ENCODE measurements at regions not wholly inside any gene's neighbourhood (a gene's known extent, or its start where the extent isn't known, plus 50 kb on each side); places are given as distances from the start of the nearest gene placed in this dataset.
"Not testable (repeated sequence)": the region's sequence is repeated elsewhere in the genome, so short reads cannot be mapped to it uniquely, and the experiment has no call there.

DNA sequence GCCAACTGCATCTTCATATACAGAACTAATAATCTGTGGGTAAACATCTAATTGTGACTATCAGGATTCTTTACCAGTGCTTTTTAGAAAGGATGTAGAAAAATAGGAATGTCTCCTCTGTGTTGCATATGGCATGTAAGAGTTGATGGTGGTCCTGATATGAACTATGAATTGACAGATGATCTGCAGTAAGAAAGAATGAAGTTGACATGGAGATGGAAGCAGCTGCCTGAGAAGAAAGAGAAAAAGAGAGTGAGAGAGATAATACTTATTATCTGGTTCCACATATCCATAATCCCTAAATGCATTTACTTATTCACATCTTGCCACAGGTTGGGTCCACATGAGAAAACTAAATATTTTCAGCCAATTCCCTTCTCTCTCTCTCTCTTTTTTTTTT, 1022.9 kb downstream of the SLC6A15 start:
- Histone ChIP-seq H3K36me3 (ENCODE audit: control insufficient read depth in 3 of 3, insufficient read depth in 3 of 3, low read length in 3 of 3) (no peaks in the 10 kb centered on the region), H3K9me3 (ENCODE audit: control insufficient read depth in 3 of 3, low read length in 3 of 3) (no peaks in the 10 kb centered on the region), H3K27ac (ENCODE audit: low read depth, low read length) (no peak overlapping the region), H3K9ac (ENCODE audit: low read depth in 1 of 3, low read length in 3 of 3) (no peak overlapping the region), H3K4me1 (ENCODE audit: control insufficient read depth in 3 of 3, insufficient read depth in 3 of 3, low read length in 3 of 3) (no peaks in the 10 kb centered on the region), H3K4me3 (ENCODE audit: low read length in 3 of 3) (no peak overlapping the region), H3K27me3 (ENCODE audit: control insufficient read depth in 3 of 3, insufficient read depth in 3 of 3, low read length in 3 of 3) (no peaks in the 10 kb centered on the region)

DNA sequence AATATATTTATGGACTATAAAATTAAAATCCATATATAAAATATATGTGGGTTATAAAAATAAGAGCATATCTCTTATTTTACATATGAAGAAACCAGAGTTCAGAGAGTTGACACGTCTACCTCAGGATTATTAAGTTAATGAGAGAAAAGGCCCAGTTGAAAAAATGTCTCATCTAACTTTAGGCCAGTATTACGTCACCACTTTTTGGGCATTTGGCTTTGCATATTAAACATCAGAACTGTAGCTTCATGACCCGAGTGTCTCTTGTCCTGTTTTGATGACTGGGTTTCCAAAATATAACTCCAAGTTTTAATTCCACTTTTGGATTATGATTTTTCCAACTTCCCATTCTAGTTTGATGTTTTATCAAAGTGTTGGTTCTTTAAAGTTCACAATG, 1026.1 kb downstream of the SLC6A15 start:
- H3K4me1 ChIP-seq (ENCODE audit: control insufficient read depth in 3 of 3, insufficient read depth in 3 of 3, low read length in 3 of 3) = no peaks in the 10 kb centered on the region
- no peaks in the 10 kb centered on the region for H3K9me3 ChIP-seq (ENCODE audit: control insufficient read depth in 3 of 3, low read length in 3 of 3)
- no peak overlapping the region for H3K9ac ChIP-seq (ENCODE audit: low read depth in 1 of 3, low read length in 3 of 3)
- H3K27me3 ChIP-seq (ENCODE audit: control insufficient read depth in 3 of 3, insufficient read depth in 3 of 3, low read length in 3 of 3) = no peaks in the 10 kb centered on the region
- H3K27ac ChIP-seq (ENCODE audit: low read depth, low read length) = no peak overlapping the region
- H3K4me3 ChIP-seq (ENCODE audit: low read length in 3 of 3) = no peak overlapping the region
- no peaks in the 10 kb centered on the region for H3K36me3 ChIP-seq (ENCODE audit: control insufficient read depth in 3 of 3, insufficient read depth in 3 of 3, low read length in 3 of 3)

DNA sequence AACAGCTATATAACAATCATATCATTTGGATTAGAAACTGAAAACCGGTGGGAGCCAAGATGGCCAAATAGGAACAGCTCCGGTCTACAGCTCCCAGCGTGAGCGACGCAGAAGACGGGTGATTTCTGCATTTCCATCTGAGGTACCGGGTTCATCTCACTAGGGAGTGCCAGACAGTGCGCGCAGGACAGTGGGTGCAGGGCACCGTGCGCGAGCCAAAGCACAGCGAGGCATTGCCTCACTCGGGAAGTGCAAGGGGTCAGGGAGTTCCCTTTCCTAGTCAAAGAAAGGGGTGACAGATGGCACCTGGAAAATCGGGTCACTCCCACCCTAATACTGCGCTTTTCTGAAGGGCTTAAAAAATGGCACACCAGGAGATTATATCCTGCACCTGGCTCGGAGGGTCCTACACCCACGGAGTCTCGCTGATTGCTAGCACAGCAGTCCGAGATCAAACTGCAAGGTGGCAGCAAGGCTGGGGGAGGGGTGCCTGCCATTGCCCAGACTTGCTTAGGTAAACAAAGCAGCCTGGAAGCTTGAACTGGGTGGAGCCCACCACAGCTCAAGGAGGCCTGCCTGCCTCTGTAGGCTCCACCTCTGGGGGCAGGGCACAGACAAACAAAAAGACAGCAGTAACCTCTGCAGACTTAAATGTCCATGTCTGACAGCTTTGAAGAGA, 1041.5 kb downstream of the SLC6A15 start:
- H3K36me3 ChIP-seq (ENCODE audit: control insufficient read depth in 3 of 3, insufficient read depth in 3 of 3, low read length in 3 of 3); H3K4me3 ChIP-seq (ENCODE audit: low read length in 3 of 3); H3K4me1 ChIP-seq (ENCODE audit: control insufficient read depth in 3 of 3, insufficient read depth in 3 of 3, low read length in 3 of 3); H3K27me3 ChIP-seq (ENCODE audit: control insufficient read depth in 3 of 3, insufficient read depth in 3 of 3, low read length in 3 of 3); H3K9me3 ChIP-seq (ENCODE audit: control insufficient read depth in 3 of 3, low read length in 3 of 3); H3K9ac ChIP-seq (ENCODE audit: low read depth in 1 of 3, low read length in 3 of 3); H3K27ac ChIP-seq (ENCODE audit: low read depth, low read length): not testable (repeated sequence)

DNA sequence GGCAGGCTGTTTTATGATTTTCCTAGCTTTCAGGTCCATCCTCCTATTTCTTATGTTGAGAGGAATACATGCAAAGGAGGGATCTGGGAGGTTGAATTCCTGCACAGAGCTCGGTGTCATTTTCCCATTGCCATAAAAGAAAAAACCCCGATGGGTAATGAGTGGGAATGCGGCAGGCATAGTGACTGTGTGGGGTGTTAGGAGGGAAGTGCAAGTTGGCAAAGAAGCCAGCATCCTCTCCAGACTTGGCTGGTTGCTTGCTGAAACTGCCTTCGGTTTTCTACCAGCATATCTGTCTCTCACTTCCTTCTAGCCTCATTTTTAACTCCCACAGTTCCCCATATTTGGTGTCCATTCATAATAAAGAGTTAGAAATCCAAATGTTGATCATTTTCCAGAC, 1046.1 kb downstream of the SLC6A15 start:
- Histone ChIP-seq H3K9ac (ENCODE audit: low read depth in 1 of 3, low read length in 3 of 3) (no peak overlapping the region), H3K27me3 (ENCODE audit: control insufficient read depth in 3 of 3, insufficient read depth in 3 of 3, low read length in 3 of 3) (no peaks in the 10 kb centered on the region), H3K9me3 (ENCODE audit: control insufficient read depth in 3 of 3, low read length in 3 of 3) (no peaks in the 10 kb centered on the region), H3K4me1 (ENCODE audit: control insufficient read depth in 3 of 3, insufficient read depth in 3 of 3, low read length in 3 of 3) (no peaks in the 10 kb centered on the region), H3K27ac (ENCODE audit: low read depth, low read length) (no peak overlapping the region), H3K36me3 (ENCODE audit: control insufficient read depth in 3 of 3, insufficient read depth in 3 of 3, low read length in 3 of 3) (no peaks in the 10 kb centered on the region), H3K4me3 (ENCODE audit: low read length in 3 of 3) (no peak overlapping the region)

DNA sequence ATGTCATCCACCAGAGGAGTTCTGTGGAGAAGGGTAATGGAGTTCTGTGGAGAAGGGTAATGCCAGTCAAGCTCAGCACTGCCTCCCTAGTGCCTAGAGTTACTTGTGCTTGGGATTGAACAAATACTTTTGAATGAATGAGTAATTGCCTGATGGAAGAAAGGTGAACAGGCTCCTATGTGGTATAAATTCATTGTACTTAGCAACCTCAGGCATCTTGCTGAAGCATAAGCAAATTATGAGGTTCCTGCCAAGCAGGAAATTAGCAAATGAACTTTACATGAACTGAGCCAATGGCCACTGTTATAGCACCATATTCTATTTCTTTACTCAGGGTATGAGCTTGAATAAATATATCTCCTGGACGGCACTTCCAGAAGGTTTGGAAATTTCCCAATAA, 1047.2 kb downstream of the SLC6A15 start:
- no peaks in the 10 kb centered on the region for H3K27me3 ChIP-seq (ENCODE audit: control insufficient read depth in 3 of 3, insufficient read depth in 3 of 3, low read length in 3 of 3)
- no peak overlapping the region for H3K27ac ChIP-seq (ENCODE audit: low read depth, low read length)
- H3K9ac ChIP-seq (ENCODE audit: low read depth in 1 of 3, low read length in 3 of 3) = no peak overlapping the region
- H3K9me3 ChIP-seq (ENCODE audit: control insufficient read depth in 3 of 3, low read length in 3 of 3) = no peaks in the 10 kb centered on the region
- no peak overlapping the region for H3K4me3 ChIP-seq (ENCODE audit: low read length in 3 of 3)
- H3K36me3 ChIP-seq (ENCODE audit: control insufficient read depth in 3 of 3, insufficient read depth in 3 of 3, low read length in 3 of 3) = no peaks in the 10 kb centered on the region
- H3K4me1 ChIP-seq (ENCODE audit: control insufficient read depth in 3 of 3, insufficient read depth in 3 of 3, low read length in 3 of 3) = no peaks in the 10 kb centered on the region

DNA sequence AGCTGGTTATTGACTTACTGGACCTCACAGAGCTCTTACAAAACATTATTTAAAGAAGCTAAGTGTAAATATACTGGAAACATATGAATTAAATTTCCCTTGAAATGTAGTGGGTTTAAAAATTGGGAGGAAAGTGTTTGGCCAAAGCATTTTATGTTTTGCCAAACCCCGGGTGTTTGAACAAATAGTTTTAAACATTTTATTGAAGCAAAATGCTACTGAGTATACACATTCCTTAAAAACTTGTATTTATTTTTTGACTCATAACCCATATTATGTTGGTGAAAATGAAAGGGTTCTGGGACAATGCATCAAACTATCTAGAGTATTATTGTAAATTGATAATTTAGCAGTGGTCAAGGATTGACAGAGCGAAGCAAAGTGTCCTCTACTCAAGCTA, 1048.5 kb downstream of the SLC6A15 start:
- no peaks in the 10 kb centered on the region for H3K9me3 ChIP-seq (ENCODE audit: control insufficient read depth in 3 of 3, low read length in 3 of 3)
- no peak overlapping the region for H3K27ac ChIP-seq (ENCODE audit: low read depth, low read length)
- H3K27me3 ChIP-seq (ENCODE audit: control insufficient read depth in 3 of 3, insufficient read depth in 3 of 3, low read length in 3 of 3) = no peaks in the 10 kb centered on the region
- H3K4me1 ChIP-seq (ENCODE audit: control insufficient read depth in 3 of 3, insufficient read depth in 3 of 3, low read length in 3 of 3) = no peaks in the 10 kb centered on the region
- H3K4me3 ChIP-seq (ENCODE audit: low read length in 3 of 3) = no peak overlapping the region
- H3K36me3 ChIP-seq (ENCODE audit: control insufficient read depth in 3 of 3, insufficient read depth in 3 of 3, low read length in 3 of 3) = no peaks in the 10 kb centered on the region
- H3K9ac ChIP-seq (ENCODE audit: low read depth in 1 of 3, low read length in 3 of 3) = no peak overlapping the region

DNA sequence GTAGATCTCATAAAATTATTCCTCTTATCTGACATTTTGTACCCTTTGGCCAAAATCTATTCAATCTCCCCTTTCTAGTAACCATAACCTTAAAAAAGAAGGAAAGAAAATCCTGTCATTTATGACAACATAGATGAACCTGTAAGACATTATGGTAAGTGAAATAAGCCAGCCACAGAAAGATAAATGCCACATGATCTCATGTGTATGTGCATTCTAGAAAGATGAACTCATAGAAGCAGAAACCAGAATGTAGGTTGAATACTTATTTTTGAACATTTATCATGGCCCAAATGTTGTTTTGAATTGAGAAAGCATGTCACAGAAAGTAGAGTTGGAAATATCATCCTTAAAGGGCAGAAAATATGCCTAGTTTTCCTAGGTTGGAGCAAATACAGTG, 1053.6 kb downstream of the SLC6A15 start:
- no peak overlapping the region for H3K4me3 ChIP-seq (ENCODE audit: low read length in 3 of 3)

DNA sequence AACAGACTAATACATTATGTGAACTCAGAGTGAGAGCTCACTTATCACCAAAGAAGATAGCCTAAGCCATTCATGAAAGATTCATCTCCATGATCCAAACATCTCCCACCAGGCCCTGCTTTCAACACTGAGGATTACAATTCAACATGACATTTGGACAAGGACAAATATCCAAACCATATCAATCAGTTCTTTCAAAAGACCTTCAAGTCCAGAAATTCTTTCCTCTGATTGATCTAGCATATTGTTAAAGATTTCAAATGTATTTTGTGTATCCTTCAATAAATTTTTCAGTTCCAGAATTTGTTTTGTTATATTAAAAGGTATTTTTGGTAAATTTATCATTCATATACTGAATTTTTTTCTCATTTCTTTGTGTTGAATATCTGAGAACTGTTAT, 1055.8 kb downstream of the SLC6A15 start:
- no peak overlapping the region for H3K9ac ChIP-seq (ENCODE audit: low read depth in 1 of 3, low read length in 3 of 3)
- peaks cover 0 to 4% (median 0%) of the 10 kb centered on the region in 3 donors for H3K9me3 ChIP-seq (ENCODE audit: control insufficient read depth in 3 of 3, low read length in 3 of 3)
- no peaks in the 10 kb centered on the region for H3K27me3 ChIP-seq (ENCODE audit: control insufficient read depth in 3 of 3, insufficient read depth in 3 of 3, low read length in 3 of 3)
- no peaks in the 10 kb centered on the region for H3K4me1 ChIP-seq (ENCODE audit: control insufficient read depth in 3 of 3, insufficient read depth in 3 of 3, low read length in 3 of 3)
- H3K4me3 ChIP-seq (ENCODE audit: low read length in 3 of 3) = no peak overlapping the region
- H3K27ac ChIP-seq (ENCODE audit: low read depth, low read length) = no peak overlapping the region
- no peaks in the 10 kb centered on the region for H3K36me3 ChIP-seq (ENCODE audit: control insufficient read depth in 3 of 3, insufficient read depth in 3 of 3, low read length in 3 of 3)

More for the DNA sequence above, 1053.6 kb downstream of the SLC6A15 start:
- H3K9ac ChIP-seq (ENCODE audit: low read depth in 1 of 3, low read length in 3 of 3) = no peak overlapping the region
- H3K9me3 ChIP-seq (ENCODE audit: control insufficient read depth in 3 of 3, low read length in 3 of 3) = peaks cover 0 to 4% (median 0%) of the 10 kb centered on the region in 3 donors
- no peak overlapping the region for H3K27ac ChIP-seq (ENCODE audit: low read depth, low read length)
- H3K36me3 ChIP-seq (ENCODE audit: control insufficient read depth in 3 of 3, insufficient read depth in 3 of 3, low read length in 3 of 3) = no peaks in the 10 kb centered on the region
- H3K27me3 ChIP-seq (ENCODE audit: control insufficient read depth in 3 of 3, insufficient read depth in 3 of 3, low read length in 3 of 3) = no peaks in the 10 kb centered on the region
- no peaks in the 10 kb centered on the region for H3K4me1 ChIP-seq (ENCODE audit: control insufficient read depth in 3 of 3, insufficient read depth in 3 of 3, low read length in 3 of 3)

DNA sequence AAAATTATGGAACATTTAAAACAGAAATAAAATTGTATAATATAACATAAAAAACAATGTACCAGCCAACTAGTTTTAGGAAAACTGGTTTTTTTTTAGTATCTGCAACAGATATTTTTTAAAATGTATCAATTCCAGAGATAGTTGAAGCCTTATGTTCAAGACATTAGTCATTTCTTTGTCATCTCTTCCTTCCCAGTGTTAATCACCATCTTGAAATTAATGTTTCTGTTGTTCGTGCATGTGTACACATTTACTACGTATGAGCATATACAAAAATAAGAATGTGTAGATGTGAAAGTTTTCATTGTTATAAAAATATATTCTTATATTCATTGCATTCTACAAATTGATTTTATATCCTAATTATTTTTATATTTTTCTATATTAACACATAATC, 1062.1 kb downstream of the SLC6A15 start:
- no peaks in the 10 kb centered on the region for H3K27me3 ChIP-seq (ENCODE audit: control insufficient read depth in 3 of 3, insufficient read depth in 3 of 3, low read length in 3 of 3)

DNA sequence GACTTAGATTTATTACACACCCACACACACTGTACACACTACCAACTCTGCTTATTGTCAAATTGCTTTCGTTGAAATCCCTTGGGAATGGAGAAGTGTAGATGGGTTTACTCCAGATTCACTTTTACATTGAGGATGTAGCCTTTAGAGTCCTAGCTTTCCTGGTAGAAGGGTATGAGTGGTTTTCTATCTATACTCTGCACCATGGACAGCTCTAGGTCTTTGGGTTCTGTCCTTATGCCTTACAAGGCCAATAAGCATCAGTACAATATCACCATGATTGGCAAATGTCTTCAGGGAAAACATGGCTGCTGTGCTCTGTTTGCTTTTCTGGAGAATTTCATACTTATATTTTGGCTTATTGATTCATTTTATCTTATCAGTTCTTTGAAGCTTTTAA, 1063.9 kb downstream of the SLC6A15 start:
- Histone ChIP-seq H3K9me3 (ENCODE audit: control insufficient read depth in 3 of 3, low read length in 3 of 3) (no peaks in the 10 kb centered on the region), H3K4me3 (ENCODE audit: low read length in 3 of 3) (no peak overlapping the region), H3K9ac (ENCODE audit: low read depth in 1 of 3, low read length in 3 of 3) (no peak overlapping the region), H3K27me3 (ENCODE audit: control insufficient read depth in 3 of 3, insufficient read depth in 3 of 3, low read length in 3 of 3) (no peaks in the 10 kb centered on the region), H3K27ac (ENCODE audit: low read depth, low read length) (no peak overlapping the region), H3K4me1 (ENCODE audit: control insufficient read depth in 3 of 3, insufficient read depth in 3 of 3, low read length in 3 of 3) (no peaks in the 10 kb centered on the region), H3K36me3 (ENCODE audit: control insufficient read depth in 3 of 3, insufficient read depth in 3 of 3, low read length in 3 of 3) (no peaks in the 10 kb centered on the region)

More for the DNA sequence above, 1062.1 kb downstream of the SLC6A15 start:
- H3K4me1 ChIP-seq (ENCODE audit: control insufficient read depth in 3 of 3, insufficient read depth in 3 of 3, low read length in 3 of 3) = no peaks in the 10 kb centered on the region
- H3K9me3 ChIP-seq (ENCODE audit: control insufficient read depth in 3 of 3, low read length in 3 of 3) = no peaks in the 10 kb centered on the region
- H3K9ac ChIP-seq (ENCODE audit: low read depth in 1 of 3, low read length in 3 of 3) = no peak overlapping the region
- no peaks in the 10 kb centered on the region for H3K36me3 ChIP-seq (ENCODE audit: control insufficient read depth in 3 of 3, insufficient read depth in 3 of 3, low read length in 3 of 3)
- no peak overlapping the region for H3K4me3 ChIP-seq (ENCODE audit: low read length in 3 of 3)
- H3K27ac ChIP-seq (ENCODE audit: low read depth, low read length) = no peak overlapping the region
